WTC11 (cell line): ENCODE measurements at regions not wholly inside any gene's neighbourhood (a gene's known extent, or its start where the extent isn't known, plus 50 kb on each side); places are given as distances from the start of the nearest gene placed in this dataset.

Source experiments
- ATAC-seq: fragments of 200-7000 bp; cut with Tn5 transposase; 2 replicates; pipeline ENCODE4 v1.10.0; 2021; ENCODE audit warnings: mild to moderate bottlenecking, moderate library complexity
- CTCF ChIA-PET: fragments of 300-600 bp; sonication (Branson Sonifier 250); formaldehyde crosslinking; loops from one replicate; lab custom pipeline; 2021; ENCODE audit warnings: antibody characterized with exemption; lab: Charles Lee
- POLR2A ChIA-PET: fragments of 350-600 bp; sonication (Branson Sonifier 250); formaldehyde crosslinking; loops from one replicate; lab custom pipeline; 2021; ENCODE audit warnings: antibody characterized with exemption; lab: Charles Lee
- DNase-seq: peaks from one replicate; pipeline ENCODE4 v3.0.0; 2021; ENCODE audit warnings: low spot score
- H3K27ac Mint-ChIP-seq: 2 replicates; pipeline ENCODE4 v1.8.0; 2021; ENCODE audit warnings: mixed read lengths
- H3K27me3 Mint-ChIP-seq: 2 replicates; pipeline ENCODE4 v1.8.0; 2021; ENCODE audit warnings: low read depth, mild to moderate bottlenecking, moderate library complexity, mixed read lengths
- H3K36me3 Mint-ChIP-seq: 2 replicates; pipeline ENCODE4 v1.8.0; 2021; ENCODE audit warnings: mixed read lengths
- H3K4me1 Mint-ChIP-seq: 2 replicates; pipeline ENCODE4 v1.8.0; 2022; ENCODE audit warnings: mixed read lengths
- H3K4me3 Mint-ChIP-seq: 2 replicates; pipeline ENCODE4 v1.8.0; 2021; ENCODE audit warnings: mild to moderate bottlenecking, moderate library complexity, mixed read lengths
- H3K9me3 Mint-ChIP-seq: 2 replicates; pipeline ENCODE4 v1.8.0; 2021; ENCODE audit warnings: mixed read lengths
- ARID4B ChIP-seq: sonication (generic); formaldehyde crosslinking; IDR thresholded peaks from 2 replicates; pipeline ENCODE4 v1.8.0; 2023; ENCODE audit warnings: missing genetic modification reagents, mild to moderate bottlenecking, borderline replicate concordance
- ATF1 ChIP-seq: sonication (generic); formaldehyde crosslinking; IDR thresholded peaks from 2 replicates; pipeline ENCODE4 v1.8.1; 2023; ENCODE audit warnings: mild to moderate bottlenecking, moderate library complexity, missing genetic modification reagents
- CREB1 ChIP-seq: sonication (generic); formaldehyde crosslinking; IDR thresholded peaks from 2 replicates; pipeline ENCODE4 v1.8.0; 2023; ENCODE audit warnings: mild to moderate bottlenecking, missing genetic modification reagents
- FOXJ3 ChIP-seq: sonication (generic); formaldehyde crosslinking; IDR thresholded peaks from 2 replicates; pipeline ENCODE4 v1.9.0; 2021; ENCODE audit warnings: missing genetic modification reagents, mild to moderate bottlenecking, borderline replicate concordance
- JAZF1 ChIP-seq: fragments of 250-450 bp; sonication (Bioruptor Pico); IDR thresholded peaks from 2 replicates; pipeline ENCODE4 v1.9.0; 2021; ENCODE audit warnings: moderate library complexity, mild to moderate bottlenecking, inconsistent platforms
- JUN ChIP-seq: sonication (generic); formaldehyde crosslinking; IDR thresholded peaks from 2 replicates; pipeline ENCODE4 v1.8.0; 2023; ENCODE audit warnings: mild to moderate bottlenecking, missing genetic modification reagents
- KAT7 ChIP-seq: sonication (generic); formaldehyde crosslinking; IDR thresholded peaks from 2 replicates; pipeline ENCODE4 v1.8.1; 2023; ENCODE audit warnings: missing genetic modification reagents, mild to moderate bottlenecking, borderline replicate concordance
- NFYB ChIP-seq: sonication (generic); formaldehyde crosslinking; conservative IDR thresholded peaks from 2 replicates; pipeline ENCODE4 v1.8.0; 2022; ENCODE audit warnings: low read depth, missing genetic modification reagents
- NR2C2 ChIP-seq: sonication (generic); formaldehyde crosslinking; IDR thresholded peaks from 2 replicates; pipeline ENCODE4 v1.8.0; 2022; ENCODE audit warnings: mild to moderate bottlenecking, missing genetic modification reagents
- NR3C1 ChIP-seq: sonication (generic); formaldehyde crosslinking; conservative IDR thresholded peaks from 2 replicates; pipeline ENCODE4 v1.8.1; 2023; ENCODE audit warnings: low read depth, mild to moderate bottlenecking, missing genetic modification reagents
- SMAD3 ChIP-seq: sonication (generic); formaldehyde crosslinking; IDR thresholded peaks from 2 replicates; pipeline ENCODE4 v1.8.0; 2022; ENCODE audit warnings: missing genetic modification reagents, mild to moderate bottlenecking, borderline replicate concordance
- TEAD1 ChIP-seq: sonication (generic); formaldehyde crosslinking; IDR thresholded peaks from 2 replicates; pipeline ENCODE4 v1.8.0; 2022; ENCODE audit warnings: mild to moderate bottlenecking, missing genetic modification reagents
- ZNF121 ChIP-seq: sonication (generic); formaldehyde crosslinking; IDR thresholded peaks from 2 replicates; pipeline ENCODE4 v1.8.0; 2023; ENCODE audit warnings: missing genetic modification reagents
- ZNF232 ChIP-seq: sonication (generic); formaldehyde crosslinking; IDR thresholded peaks from 2 replicates; pipeline ENCODE4 v1.8.0; 2022; ENCODE audit warnings: mild to moderate bottlenecking, missing genetic modification reagents
- ZNF263 ChIP-seq: sonication (generic); formaldehyde crosslinking; IDR thresholded peaks from 2 replicates; pipeline ENCODE4 v1.8.1; 2022; ENCODE audit warnings: low read depth, mild to moderate bottlenecking, moderate library complexity, missing genetic modification reagents
- ZNF281 ChIP-seq: sonication (generic); formaldehyde crosslinking; IDR thresholded peaks from 2 replicates; pipeline ENCODE4 v1.8.0; 2023; ENCODE audit warnings: mild to moderate bottlenecking, missing genetic modification reagents
- ZNF671 ChIP-seq: fragments of 250-450 bp; sonication (Bioruptor Pico); IDR thresholded peaks from 2 replicates; pipeline ENCODE4 v1.8.0; 2021; ENCODE audit warnings: mild to moderate bottlenecking
- TF ChIP-seq, protein P1 (sequence below): sonication (generic); formaldehyde crosslinking; conservative IDR thresholded peaks from 2 replicates; pipeline ENCODE4 v1.8.1; 2022; ENCODE audit warnings: mild to moderate bottlenecking, missing genetic modification reagents
- TF ChIP-seq, protein P2 (sequence below): sonication (generic); formaldehyde crosslinking; conservative IDR thresholded peaks from 2 replicates; pipeline ENCODE4 v1.8.1; 2023; ENCODE audit warnings: mild to moderate bottlenecking, low read depth, missing genetic modification reagents, moderate library complexity
- TF ChIP-seq, protein P3 (sequence below): sonication (generic); formaldehyde crosslinking; IDR thresholded peaks from 2 replicates; pipeline ENCODE4 v1.8.1; 2022; ENCODE audit warnings: missing genetic modification reagents, borderline replicate concordance

GRCh38 chr20:55793986-55794385 lies 211.3 kb downstream of the CBLN4 start:
- Mint-ChIP-seq H3K27ac (no peak overlapping the region), H3K27me3 (peaks cover 11% of the 10 kb centered on the region)
- POLR2A ChIA-PET = no interaction called here

GRCh38 chr20:55792049-55792448 lies 213.3 kb downstream of the CBLN4 start:
- TF ChIP-seq ZNF671 (CRISPR knock-in tag) (no peak), ZNF121 (no peak), ZNF281 (CRISPR knock-in tag) (no peak), NFYB (CRISPR knock-in tag) (no peak), ATF1 (no peak), TEAD1 (no peak), SMAD3 (CRISPR knock-in tag) (no peak)
- CTCF ChIA-PET = no interaction called here
- peaks cover 88% of the 10 kb centered on the region for H3K9me3 Mint-ChIP-seq

More at GRCh38 chr20:55793986-55794385, 211.3 kb downstream of the CBLN4 start:
- TF ChIP-seq FOXJ3 = no peak
- TF ChIP-seq NR3C1 (CRISPR knock-in tag) = no peak
- TF ChIP-seq JAZF1 (CRISPR knock-in tag) = no peak
- no peak for ATAC-seq
- no peak overlapping the region for H3K4me3 Mint-ChIP-seq
- H3K36me3 Mint-ChIP-seq = peaks cover 88% of the 10 kb centered on the region
- CTCF ChIA-PET = no interaction called here
- no peak for DNase-seq
- H3K9me3 Mint-ChIP-seq = peaks cover 89% of the 10 kb centered on the region
- H3K4me1 Mint-ChIP-seq = no peaks in the 10 kb centered on the region

DNA sequence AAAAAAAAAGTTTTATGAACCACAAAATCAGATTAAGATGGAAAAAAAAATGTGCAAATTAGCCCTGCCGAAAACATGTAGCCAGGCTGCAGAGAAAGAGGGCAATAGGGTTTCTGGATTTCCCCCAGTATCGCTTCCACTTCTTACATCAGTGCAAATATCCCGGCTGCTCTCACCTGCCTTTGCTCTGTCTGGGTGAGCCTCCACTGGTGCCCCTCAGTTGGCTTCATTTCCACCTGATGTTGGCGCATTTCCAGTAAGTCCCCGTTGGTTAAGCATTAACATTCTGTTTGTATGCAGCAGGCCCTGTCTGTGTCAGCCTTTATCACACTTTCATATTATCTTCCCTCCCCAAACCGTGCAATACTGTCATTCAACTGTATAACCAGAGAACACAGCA lies 215.1 kb downstream of the CBLN4 start:
- DNase-seq (no peak), ATAC-seq (no peak)
- Mint-ChIP-seq H3K4me1 (no peaks in the 10 kb centered on the region), H3K4me3 (no peak overlapping the region), H3K36me3 (peaks cover 80% of the 10 kb centered on the region), H3K27ac (no peak overlapping the region), H3K9me3 (peaks cover 85% of the 10 kb centered on the region), H3K27me3 (peaks cover 18% of the 10 kb centered on the region)
- ChIA-PET CTCF (no interaction called here), POLR2A (no interaction called here)
- TF ChIP-seq NR2C2 (CRISPR knock-in tag) (no peak), JUN (no peak), CREB1 (no peak), ZNF263 (CRISPR knock-in tag) (no peak), ZNF671 (CRISPR knock-in tag) (no peak), KAT7 (CRISPR knock-in tag) (no peak), ZNF232 (CRISPR knock-in tag) (no peak), ARID4B (CRISPR knock-in tag) (no peak), JAZF1 (CRISPR knock-in tag) (no peak)
- TF ChIP-seq, protein P1, sequence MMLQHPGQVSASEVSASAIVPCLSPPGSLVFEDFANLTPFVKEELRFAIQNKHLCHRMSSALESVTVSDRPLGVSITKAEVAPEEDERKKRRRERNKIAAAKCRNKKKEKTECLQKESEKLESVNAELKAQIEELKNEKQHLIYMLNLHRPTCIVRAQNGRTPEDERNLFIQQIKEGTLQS (CRISPR knock-in tag) = no peak
- TF ChIP-seq, protein P2, sequence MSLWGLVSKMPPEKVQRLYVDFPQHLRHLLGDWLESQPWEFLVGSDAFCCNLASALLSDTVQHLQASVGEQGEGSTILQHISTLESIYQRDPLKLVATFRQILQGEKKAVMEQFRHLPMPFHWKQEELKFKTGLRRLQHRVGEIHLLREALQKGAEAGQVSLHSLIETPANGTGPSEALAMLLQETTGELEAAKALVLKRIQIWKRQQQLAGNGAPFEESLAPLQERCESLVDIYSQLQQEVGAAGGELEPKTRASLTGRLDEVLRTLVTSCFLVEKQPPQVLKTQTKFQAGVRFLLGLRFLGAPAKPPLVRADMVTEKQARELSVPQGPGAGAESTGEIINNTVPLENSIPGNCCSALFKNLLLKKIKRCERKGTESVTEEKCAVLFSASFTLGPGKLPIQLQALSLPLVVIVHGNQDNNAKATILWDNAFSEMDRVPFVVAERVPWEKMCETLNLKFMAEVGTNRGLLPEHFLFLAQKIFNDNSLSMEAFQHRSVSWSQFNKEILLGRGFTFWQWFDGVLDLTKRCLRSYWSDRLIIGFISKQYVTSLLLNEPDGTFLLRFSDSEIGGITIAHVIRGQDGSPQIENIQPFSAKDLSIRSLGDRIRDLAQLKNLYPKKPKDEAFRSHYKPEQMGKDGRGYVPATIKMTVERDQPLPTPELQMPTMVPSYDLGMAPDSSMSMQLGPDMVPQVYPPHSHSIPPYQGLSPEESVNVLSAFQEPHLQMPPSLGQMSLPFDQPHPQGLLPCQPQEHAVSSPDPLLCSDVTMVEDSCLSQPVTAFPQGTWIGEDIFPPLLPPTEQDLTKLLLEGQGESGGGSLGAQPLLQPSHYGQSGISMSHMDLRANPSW (CRISPR knock-in tag) = no peak
- TF ChIP-seq, protein P3, sequence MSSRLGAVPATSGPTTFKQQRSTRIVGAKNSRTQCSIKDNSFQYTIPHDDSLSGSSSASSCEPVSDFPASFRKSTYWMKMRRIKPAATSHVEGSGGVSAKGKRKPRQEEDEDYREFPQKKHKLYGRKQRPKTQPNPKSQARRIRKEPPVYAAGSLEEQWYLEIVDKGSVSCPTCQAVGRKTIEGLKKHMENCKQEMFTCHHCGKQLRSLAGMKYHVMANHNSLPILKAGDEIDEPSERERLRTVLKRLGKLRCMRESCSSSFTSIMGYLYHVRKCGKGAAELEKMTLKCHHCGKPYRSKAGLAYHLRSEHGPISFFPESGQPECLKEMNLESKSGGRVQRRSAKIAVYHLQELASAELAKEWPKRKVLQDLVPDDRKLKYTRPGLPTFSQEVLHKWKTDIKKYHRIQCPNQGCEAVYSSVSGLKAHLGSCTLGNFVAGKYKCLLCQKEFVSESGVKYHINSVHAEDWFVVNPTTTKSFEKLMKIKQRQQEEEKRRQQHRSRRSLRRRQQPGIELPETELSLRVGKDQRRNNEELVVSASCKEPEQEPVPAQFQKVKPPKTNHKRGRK (CRISPR knock-in tag) = no peak

More at GRCh38 chr20:55792049-55792448, 213.3 kb downstream of the CBLN4 start:
- no peak overlapping the region for H3K4me3 Mint-ChIP-seq
- H3K4me1 Mint-ChIP-seq = no peaks in the 10 kb centered on the region
- POLR2A ChIA-PET = no interaction called here
- peaks cover 85% of the 10 kb centered on the region for H3K36me3 Mint-ChIP-seq
- ATAC-seq = no peak
- no peak overlapping the region for H3K27ac Mint-ChIP-seq
- no peak for DNase-seq
- H3K27me3 Mint-ChIP-seq = peaks cover 11% of the 10 kb centered on the region; the same call in 1 of the 2 replicates
